ENCODE measurements at regions not wholly inside any gene's neighbourhood (a gene's known extent, or its start where the extent isn't known, plus 50 kb on each side); places are given as distances from the start of the nearest gene placed in this dataset.

- Histone ChIP-seq H3K9me3 (replicated peaks; ENCODE audit: control insufficient read depth, insufficient read depth, low read depth, low read length) (no peaks in the 10 kb centered on the region), H3K4me2 (ENCODE audit: insufficient read depth, low read length) (no peak overlapping the region), H3K9me1 (ENCODE audit: control insufficient read depth, insufficient read depth, low read length) (no peaks in the 10 kb centered on the region), H3K27me3 (ENCODE audit: control insufficient read depth in 2 of 2, insufficient read depth in 2 of 2, low read length in 2 of 2) (peaks cover 0 to 4% of the 10 kb centered on the region in 2 experiments; a peak in 1 of 5 replicates), H3K79me2 (ENCODE audit: control insufficient read depth, insufficient read depth, low read length) (no peaks in the 10 kb centered on the region), H3K36me3 (ENCODE audit: control insufficient read depth, insufficient read depth, low read length) (no peaks in the 10 kb centered on the region), H3K4me3 (no peak overlapping the region), H2AFZ (ENCODE audit: low read depth, low read length) (no peak overlapping the region), H3K9ac (ENCODE audit: insufficient read depth in 1 of 2, low read depth in 2 of 2, low read length in 2 of 2) (no peak overlapping the region), H3K27ac (ENCODE audit: extremely low read depth, low read depth, low read length) (no peak overlapping the region), H4K20me1 (replicated peaks; ENCODE audit: control insufficient read depth, insufficient read depth, low read length) (no peaks in the 10 kb centered on the region), H3K4me1 (replicated peaks in 1 of 2; ENCODE audit: control insufficient read depth in 2 of 2, insufficient read depth in 2 of 2, low read length in 2 of 2) (no peaks in the 10 kb centered on the region)
- BruUV-seq (replicated peaks) = no TSS peak
- ATAC-seq (no peak), FAIRE-seq (no peak), DNase-seq (ENCODE audit: extremely low read depth in 1 of 4, low spot score in 3 of 4) (no peak)
- TF ChIP-seq MBD2 (IDR thresholded peaks at IDR 0.05; ENCODE audit: borderline replicate concordance, low read depth) (no peak), ZNF644 (tag; IDR thresholded peaks at IDR 0.05; ENCODE audit: low read depth) (no peak), FOSL1 (tag; conservative IDR thresholded peaks at IDR 0.05) (no peak), HDAC2 (IDR thresholded peaks at IDR 0.05) (no peak), ZC3H4 (CRISPR knock-in tag; IDR thresholded peaks at IDR 0.05; ENCODE audit: borderline replicate concordance) (no peak), MCM3 (IDR thresholded peaks at IDR 0.05) (no peak), PHB (CRISPR knock-in tag; IDR thresholded peaks at IDR 0.05) (no peak), NCOA2 (IDR thresholded peaks at IDR 0.05; ENCODE audit: partially characterized antibody in 2 of 2) (no peak), DIDO1 (tag; IDR thresholded peaks at IDR 0.05; ENCODE audit: low read depth) (no peak), SETDB1 (IDR thresholded peaks at IDR 0.05; ENCODE audit: low read length) (no peak), U2AF1 (optimal IDR thresholded peaks at IDR 0.05; ENCODE audit: low read depth, low read length) (no peak)
- ChIA-PET CTCF (ENCODE audit: low intra/inter-chr PET ratio) (no interaction called here), POLR2A (no interaction called here)
- intact Hi-C loops (cut with micrococcal nuclease) (no loop called here), in situ Hi-C loops (cut with MboI) (loop anchor here (5.0 kb wide), 1 partner anchor 57 kb away; no protein-coding TSS in a partner anchor)
- WGBS (ENCODE audit: insufficient coverage, low coverage, missing lambda C conversion rate) = 0% methylated on average over 6 of the region's 6 CpGs
These were observed 376.9 kb upstream of the MGMT start for GRCh38 chr10:129090165-129090564.

Measured in K562 (cell line).